Endothelial cell of umbilical vein (primary cell): ENCODE measurements at regions not wholly inside any gene's neighbourhood (a gene's known extent, or its start where the extent isn't known, plus 50 kb on each side); places are given as distances from the start of the nearest gene placed in this dataset.

Experiments
- CTCF ChIP-seq, 2 donors: IDR thresholded peaks; 1 replicate in 1 of 2; 2 replicates in 1 of 2; pipeline ENCODE4 v1.5.1; 2011; ENCODE audit warnings: low read length in 2 of 2, mild to moderate bottlenecking in 2 of 2, moderate library complexity in 2 of 2, control low read depth in 1 of 2, inconsistent platforms in 1 of 2, low read depth in 1 of 2; ENCODE audit not compliant: insufficient read depth in 1 of 2; ENCODE audit errors: extremely low read depth in 1 of 2
- FOS ChIP-seq: IDR thresholded peaks from 2 replicates; pipeline ENCODE4 v1.6.1; 2011; ENCODE audit warnings: mild to moderate bottlenecking, low read length, moderate library complexity, borderline replicate concordance; ENCODE audit not compliant: insufficient read depth
- JUN ChIP-seq: IDR thresholded peaks from 2 replicates; pipeline ENCODE4 v1.6.1; 2011; ENCODE audit warnings: borderline replicate concordance, low read depth; ENCODE audit not compliant: insufficient read length, insufficient read depth
- MYC ChIP-seq: IDR thresholded peaks from one replicate; pipeline ENCODE4 v1.6.1; 2011; ENCODE audit warnings: mild to moderate bottlenecking, low read depth, low read length
- POLR2A ChIP-seq: IDR thresholded peaks from 2 replicates; pipeline ENCODE4 v1.6.1; 2012; ENCODE audit warnings: low read depth, mild to moderate bottlenecking, control low read depth, low read length
- POLR2AphosphoS5 ChIP-seq: IDR thresholded peaks from 2 replicates; pipeline ENCODE4 v1.6.1; 2012; ENCODE audit warnings: low read depth, mild to moderate bottlenecking, control low read depth, low read length, moderate library complexity; ENCODE audit not compliant: insufficient read depth

GRCh38 chr22:27433099-27433498 is 368.5 kb downstream of the MN1 start:
- TF ChIP-seq CTCF (IDR thresholded peaks at IDR 0.05; ENCODE audit: extremely low read depth in 1 of 2, insufficient read depth in 1 of 2, low read depth in 1 of 2, low read length in 2 of 2) (no peak), MYC (no peak), POLR2A (no peak), POLR2AphosphoS5 (no peak), JUN (no peak), FOS (no peak)
